GM21717 (cell line): ENCODE measurements at regions not wholly inside any gene's neighbourhood (a gene's known extent, or its start where the extent isn't known, plus 50 kb on each side); places are given as distances from the start of the nearest gene placed in this dataset.
"Not testable (repeated sequence)": the region's sequence is repeated elsewhere in the genome, so short reads cannot be mapped to it uniquely, and the experiment has no call there.

ENCODE experiments used
- ATAC-seq: cut with Tn5 transposase; IDR thresholded peaks from one replicate; pipeline ENCODE4 v1.9.1; 2021; ENCODE audit warnings: mild to moderate bottlenecking, moderate library complexity; ENCODE audit not compliant: unreplicated experiment

DNA sequence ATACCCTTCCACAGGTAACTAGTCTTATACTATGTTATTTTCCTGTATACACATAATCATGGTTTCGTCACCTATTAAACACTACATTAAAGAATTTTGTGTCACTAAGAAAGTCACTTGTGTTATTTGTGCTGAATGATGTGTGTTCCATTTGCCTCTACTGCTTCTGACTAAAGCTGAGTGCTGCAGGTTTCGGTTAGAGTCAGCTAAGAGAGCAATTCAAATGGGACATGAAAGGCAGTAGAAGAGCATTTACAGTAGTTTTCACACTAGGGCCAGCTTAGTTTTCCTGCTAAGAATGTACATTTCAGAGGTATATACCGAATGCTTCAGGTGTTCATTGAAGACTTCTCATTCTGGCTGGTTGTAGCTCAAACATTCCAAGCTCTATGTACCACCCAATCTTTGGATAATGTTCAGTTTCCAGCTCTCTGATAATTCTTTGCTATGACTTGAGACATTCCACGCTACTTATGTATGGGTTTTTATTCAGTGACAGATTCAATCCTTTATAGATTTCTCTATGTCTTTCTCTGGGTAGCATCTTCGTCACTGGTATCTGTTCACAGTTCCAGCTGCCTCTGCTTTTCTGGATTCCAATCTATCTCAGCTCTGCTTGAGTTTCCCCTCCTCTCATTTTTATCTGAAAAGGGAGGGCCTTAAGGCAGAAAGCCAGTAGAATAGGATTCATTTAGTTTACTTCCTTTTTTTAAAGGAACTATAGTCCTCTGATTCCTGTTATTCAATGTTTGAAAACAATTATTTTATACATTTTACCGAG is 164.4 kb downstream of the CXXC4 start:
- no peak for ATAC-seq

DNA sequence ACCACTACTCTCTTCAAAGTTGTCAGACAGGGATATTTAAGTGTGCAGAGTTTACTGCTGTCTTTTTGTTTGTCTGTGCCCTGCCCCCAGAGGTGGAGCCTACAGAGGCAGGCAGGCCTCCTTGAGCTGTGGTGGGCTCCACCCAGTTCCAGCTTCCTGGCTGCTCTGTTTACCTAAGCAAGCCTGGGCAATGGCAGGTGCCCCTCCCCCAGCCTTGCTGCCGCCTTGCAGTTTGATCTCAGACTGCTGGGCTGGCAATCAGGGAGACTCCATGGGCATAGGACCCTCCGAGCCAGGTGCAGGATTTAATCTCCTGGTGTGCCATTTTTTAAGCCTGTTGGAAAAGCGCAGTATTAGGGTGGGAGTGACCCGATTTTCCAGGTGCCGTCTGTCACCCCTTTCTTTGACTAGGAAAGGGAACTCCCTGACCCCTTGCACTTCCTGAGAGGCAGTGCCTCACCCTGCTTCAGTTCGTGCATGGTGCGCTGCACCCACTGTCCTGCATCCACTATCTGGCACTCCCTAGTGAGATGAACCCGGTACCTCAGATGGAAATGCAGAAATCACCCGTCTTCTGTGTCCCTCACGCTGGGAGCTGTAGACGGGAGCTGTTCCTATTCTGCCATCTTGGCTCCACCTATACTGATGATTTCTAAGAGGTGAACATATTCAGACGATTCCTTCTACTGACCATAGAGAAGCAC is 167.6 kb downstream of the CXXC4 start:
- ATAC-seq: not testable (repeated sequence)

DNA sequence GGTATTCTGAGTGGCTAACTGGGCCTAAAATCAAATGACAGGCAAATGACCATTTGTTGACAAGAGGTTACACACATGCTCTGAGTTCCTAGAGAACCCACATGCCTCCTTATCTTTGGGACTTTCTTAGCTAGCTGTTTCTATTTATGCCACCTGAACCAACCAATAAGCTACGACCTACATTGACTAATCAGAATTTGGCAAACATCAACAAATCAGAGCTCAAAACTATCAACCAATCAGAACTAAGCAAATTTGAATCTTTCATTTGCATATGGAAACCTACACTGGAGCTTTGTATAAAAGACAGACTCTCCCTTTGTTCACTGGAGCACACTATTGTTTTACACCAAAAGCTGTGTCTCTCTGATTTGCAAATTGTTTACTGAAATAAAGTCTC is 192.0 kb downstream of the CXXC4 start:
- no peak for ATAC-seq

DNA sequence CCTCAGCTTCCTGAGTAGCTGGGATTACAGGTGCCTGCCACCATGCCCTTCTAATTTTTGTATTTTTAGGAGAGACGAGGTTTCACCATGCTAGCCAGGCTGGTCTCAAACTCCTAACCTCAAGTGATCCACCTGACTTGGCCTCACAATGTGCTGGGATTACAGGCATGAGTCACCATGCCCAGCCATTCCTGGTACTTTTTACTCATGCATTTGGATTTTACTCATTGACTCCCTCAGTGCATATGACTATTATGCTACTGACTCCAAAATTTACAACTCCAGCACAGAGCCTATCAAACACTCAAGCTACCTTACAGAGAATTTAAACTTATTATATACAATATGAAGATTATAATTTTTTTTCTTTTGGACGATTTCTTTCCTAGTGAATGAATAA is 199.9 kb downstream of the CXXC4 start:
- ATAC-seq: no peak

DNA sequence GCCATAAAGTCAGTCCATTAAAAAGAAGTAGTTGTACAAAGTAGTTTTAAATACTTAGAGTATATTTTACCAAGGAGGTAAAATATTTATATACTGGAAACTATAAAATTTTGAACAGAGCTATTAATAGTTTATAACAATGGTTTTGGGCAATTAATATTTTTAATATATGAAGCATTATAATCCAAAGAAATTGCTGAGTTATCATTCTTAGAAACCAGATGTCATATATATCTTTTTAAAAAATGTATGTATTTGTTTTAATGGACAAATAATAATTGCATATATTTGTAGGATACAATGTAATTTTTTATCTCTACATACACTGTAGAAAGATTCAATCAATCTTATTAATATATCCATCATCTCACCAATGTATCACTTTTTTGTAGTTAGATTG is 207.8 kb downstream of the CXXC4 start:
- ATAC-seq: no peak

DNA sequence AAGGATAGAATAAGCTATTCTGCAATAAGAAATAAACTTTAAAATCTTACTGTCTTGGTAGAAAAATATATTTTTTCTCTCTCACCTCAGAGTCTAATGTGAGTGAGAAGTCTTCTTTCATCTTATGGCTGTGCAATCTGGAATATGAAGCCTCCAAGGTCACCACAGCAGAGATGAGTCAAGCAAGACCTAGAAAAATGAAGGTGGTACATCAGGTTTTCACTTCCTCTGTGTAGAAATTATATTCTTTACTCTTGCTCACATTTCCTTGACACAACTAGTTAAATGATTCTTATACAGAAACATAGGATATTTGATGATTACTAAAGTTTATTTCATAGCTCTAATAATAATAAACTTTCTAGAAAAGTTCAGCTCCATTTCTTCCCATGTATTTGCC is 211.4 kb downstream of the CXXC4 start:
- no peak for ATAC-seq

DNA sequence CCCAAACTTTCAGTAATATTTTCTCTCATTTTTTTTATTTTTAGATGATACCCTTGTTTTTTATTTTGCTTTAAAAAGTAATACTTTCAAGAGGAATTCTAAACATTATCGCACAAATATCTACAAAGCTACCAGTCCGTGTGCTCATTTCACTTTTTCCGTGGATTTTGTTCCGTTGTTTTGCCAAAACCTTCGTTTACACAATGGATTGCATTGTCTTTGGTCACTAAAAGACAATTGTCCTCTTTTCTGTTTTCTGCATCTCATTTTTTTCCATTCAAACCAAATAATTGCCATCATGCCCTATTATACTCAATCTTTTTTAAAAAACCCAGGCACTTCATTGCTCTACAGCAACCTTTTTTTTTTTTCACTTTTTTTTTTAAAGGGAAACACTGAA is 214.9 kb downstream of the CXXC4 start:
- ATAC-seq: no peak

DNA sequence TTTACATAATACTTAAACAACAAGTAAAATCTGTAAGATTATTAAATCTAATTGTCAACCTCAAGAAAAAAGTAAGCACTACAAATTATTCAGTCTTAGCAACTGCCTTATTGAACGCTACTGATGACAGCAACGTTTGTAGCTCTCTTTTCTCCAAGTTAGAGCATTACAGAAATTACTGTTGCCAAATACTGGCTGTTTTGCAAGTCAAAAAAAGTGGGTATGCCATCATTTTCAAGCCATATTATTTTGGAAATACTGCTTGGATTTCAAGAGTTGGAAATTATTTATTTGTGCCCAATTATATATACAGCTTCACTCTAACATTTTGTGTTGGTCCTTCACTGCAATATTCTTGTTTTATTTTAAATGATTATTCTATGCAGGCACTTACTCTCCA is 221.7 kb downstream of the CXXC4 start:
- ATAC-seq: no peak

DNA sequence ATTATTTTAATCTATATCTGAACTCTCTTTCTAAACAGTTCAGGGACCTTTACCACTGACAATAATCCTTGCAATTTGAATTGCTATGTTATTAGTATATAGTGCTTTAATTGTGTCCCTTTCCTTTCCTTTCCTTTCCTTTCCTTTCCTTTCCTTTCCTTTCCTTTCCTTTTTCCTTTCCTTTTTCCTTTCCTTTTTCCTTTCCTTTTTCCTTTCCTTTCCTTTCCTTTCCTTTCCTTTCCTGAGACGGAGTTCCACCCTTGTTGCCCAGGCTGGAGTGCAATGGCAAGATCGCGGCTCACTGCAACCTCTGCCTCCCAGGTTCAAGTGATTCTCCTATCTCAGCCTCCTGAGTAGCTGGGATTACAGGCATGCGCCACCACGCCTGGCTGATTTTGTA is 225.1 kb downstream of the CXXC4 start:
- not testable (repeated sequence) for ATAC-seq

DNA sequence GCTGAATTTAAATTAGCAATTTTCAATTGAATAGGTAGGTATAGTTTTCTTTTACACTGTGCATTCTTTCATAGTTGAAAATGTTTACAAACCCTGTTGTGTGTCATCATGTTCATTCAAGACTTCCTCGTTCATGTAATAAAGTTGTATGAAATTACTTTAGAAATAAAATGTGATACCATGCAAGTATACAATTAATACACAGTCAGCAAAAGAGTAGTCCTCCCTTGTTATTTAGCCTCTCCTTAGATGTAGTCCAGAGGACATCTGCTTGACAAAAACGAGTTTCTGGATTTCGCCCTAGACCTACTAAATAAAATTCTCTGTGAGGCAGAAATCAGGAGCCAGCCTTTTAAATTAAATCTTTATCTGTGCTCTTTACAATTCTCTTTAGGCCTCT is 231.6 kb downstream of the CXXC4 start:
- ATAC-seq: no peak

DNA sequence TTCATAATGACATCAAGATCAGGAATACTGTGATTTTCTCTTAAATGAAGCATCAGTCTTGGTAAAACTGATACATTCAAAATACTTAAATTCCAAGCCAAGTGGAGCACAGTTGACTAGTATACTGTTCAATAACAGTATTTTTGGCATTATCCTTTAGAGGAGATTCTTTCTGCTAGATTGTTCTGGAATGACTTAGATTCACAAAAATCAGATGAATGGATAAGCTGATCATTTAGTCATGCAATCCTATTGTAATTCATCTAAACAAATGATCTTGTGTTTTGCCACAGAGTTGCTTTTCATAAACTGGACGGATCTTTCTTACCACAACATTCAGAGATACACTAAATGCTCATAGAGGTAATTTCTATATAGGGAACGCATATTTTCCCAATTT is 232.0 kb downstream of the CXXC4 start:
- no peak for ATAC-seq

DNA sequence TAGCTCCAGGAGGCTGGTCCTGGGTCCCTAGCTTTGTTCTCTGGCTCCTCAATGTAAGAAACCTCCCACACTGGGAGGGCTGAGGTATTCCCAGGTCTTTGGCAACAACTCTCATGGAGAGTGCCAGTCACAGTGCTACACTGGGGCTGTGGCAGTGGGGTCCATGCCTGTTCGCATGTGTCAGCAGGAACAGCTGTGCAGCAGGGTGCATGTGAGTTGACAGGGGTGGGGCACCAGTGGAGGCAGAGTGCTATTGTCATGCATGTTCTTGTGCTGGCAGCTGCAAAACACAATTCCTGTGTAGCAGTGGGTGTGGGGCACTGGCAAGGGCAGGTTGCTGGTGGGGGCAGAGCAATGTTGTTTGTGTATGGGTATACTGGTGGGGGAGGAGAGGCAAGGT is 246.0 kb downstream of the CXXC4 start:
- no peak for ATAC-seq

DNA sequence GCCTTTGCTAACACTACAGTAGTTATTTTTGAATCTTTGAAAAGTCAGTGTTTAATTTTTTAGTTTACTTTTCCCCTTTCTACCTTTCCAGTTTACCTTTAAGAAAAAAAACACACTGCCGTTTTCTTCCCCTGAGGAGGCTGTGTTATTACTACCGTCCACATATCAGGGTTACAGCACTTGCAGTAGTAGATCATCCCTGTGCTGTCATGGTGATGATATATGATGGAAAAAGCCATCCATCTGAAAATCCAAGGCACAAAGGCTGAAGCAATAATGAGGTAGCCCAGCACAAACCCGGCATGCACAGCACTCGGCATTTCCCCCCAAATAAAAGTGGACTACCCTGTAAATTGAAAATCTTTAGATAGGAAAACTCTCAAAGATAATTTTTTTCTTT is 258.7 kb downstream of the CXXC4 start:
- no peak for ATAC-seq

DNA sequence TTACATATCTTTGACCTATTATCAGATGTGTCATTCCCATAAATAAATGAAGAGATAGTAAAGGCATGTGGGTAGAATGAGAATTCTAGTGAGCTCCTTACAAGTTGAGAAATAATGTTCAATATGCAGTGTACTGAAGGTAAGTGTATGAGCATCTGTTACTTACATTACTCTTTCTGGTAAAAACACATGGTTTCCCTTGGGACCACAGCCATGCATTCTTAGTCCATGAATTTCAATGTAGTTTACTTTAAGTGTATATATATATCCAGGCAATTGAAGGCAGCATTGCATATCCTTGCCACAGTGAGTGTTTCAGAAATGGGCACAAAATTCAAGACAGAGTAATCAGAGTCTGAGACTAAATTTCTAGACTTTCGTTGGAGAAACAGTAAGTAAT is 277.2 kb downstream of the CXXC4 start:
- ATAC-seq: no peak

DNA sequence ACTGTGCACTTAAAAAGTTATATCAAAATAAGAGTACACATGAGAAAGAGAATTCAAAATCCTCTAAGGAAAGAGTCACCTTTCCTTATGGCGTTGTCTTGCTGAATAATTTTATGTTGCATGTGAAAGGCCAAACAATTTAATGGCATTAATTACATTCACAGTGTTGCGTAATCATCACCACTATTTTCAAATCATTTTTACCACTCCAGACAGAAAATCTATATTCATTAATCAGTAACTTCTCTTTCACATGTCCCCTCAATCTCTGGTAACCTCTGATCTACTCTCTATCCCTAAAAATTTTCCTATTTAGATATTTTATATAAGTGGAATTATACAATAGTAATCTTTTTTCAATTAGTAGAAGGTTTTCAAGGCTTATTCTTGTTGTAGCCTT is 283.0 kb downstream of the CXXC4 start:
- ATAC-seq: no peak

DNA sequence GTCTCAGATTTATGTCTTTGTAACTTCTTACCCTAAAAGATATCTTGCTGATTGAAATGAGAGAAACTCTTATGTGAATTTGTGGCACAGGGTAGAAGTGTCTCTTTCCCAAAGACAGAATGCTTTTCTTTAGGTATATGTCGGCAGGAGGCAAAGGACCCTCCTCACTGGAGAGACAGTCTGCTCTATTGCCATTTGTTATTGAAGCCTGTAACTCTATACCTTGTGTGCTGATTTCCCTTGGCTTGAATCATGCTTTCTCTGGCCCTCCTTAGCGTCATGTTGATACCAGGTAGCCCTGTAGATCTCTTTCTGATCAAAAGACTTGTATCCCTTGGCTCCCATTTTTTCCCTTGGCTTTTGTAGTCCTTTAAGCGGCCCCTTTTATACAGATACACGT is 284.3 kb downstream of the CXXC4 start:
- no peak for ATAC-seq

DNA sequence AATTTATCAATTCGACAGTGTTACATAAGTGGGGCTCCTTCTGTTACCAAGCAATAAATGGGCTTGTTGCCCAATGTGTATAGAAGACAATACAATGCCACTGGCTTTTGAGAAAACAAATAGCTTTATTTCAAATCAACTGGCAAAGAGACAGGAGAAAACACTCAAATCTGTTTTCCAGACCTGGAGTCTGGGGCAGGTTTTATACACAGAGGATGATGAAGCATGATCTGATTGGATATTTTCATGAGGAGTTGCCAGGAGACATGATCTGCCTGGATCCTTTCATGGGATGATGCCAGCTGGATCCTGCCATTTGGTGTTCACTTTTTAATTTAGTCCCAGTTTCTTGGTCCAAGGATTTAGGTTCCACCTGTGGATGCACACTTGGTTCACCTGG is 287.9 kb downstream of the CXXC4 start:
- ATAC-seq: no peak

DNA sequence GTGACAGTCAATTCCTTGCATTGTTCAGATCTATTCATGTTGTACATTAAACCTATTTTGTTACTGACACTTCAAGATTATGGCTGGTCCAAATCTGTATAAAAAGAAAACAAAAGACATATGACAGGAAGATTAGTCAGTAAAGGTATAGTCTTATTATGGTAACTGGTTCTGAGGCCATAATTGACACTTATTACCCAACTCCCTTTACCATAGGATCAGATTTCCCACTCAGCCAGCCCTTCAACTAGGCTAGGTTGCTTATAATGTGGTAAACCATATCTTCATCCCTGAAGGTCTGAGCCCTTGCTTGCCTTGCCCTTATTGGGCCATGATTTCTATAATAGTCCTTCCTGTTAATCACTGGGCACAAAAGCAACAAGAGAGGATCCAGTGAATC is 289.6 kb downstream of the CXXC4 start:
- no peak for ATAC-seq

DNA sequence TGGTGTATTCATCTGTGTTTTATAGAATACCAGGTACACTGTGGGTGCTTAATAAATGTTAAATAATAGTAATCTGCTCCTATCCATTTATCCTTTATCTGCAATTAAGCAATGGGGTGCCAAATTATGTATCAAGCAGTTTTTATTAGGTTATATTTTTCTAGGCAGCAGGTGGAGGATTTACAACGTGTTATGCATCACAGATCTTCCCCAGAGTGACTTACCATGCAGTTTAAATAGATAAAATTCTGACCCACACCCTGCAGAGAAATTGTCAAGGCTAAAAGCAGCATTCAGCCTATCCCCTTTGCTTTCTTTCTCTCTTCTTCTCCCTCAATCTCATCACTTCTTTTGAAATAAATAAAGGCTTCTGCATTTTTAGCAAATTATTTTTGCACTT is 306.4 kb downstream of the CXXC4 start:
- ATAC-seq: no peak

DNA sequence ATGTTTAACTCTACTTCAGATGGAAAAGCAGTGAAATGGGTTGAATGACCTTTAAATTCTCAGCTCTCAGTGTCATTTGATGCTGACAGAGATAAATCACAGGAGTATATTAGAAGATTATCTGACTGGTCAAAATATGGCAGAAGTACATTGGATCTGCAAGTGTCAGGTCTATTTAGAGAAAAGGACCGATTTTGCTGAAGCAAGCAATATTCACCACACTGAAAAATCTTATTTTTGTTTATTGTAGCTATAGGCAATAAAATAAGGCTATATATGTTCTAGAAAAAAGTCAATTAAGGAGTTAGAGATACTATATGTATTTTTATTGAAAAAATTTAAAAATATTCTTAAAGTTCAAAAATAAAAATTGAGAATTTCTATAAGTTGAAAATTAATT is 325.3 kb downstream of the CXXC4 start:
- ATAC-seq: no peak

DNA sequence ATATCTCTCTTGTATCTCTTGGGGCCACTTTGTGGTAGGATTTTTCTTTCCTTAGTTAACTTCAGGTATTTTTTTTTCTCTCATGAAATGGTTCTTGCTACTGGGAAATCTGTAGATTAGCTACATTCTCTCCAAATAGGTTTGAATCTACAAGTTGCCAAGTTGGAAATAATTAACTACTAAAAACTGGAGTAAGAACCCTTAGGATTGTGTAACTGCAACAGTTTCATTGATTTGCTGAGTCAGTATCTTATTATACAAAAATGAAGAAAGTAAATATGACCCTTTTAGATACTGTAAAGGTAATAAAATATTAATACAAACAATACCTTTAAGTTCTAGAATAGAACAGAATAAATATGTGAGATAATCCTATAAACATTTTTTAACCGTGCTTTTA is 327.9 kb downstream of the CXXC4 start:
- ATAC-seq: no peak

DNA sequence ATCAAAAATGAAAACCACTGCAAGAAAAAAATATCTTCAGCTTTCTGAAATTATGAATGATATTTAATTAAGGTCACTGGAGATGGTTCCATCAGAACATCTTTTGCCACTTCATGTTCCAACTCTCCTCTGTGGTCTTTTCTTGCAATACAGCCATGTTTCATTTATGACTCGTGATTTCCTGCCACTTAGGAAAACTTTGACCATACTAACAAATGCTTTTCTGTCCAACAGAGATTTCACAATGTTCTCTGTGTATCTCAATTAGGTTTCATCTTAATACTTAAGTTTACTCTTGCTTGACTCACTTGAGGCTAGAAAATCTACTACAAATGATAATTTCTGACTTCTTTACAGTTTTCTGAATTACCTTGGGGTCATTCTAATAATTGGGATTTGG is 330.9 kb downstream of the CXXC4 start:
- no peak for ATAC-seq

DNA sequence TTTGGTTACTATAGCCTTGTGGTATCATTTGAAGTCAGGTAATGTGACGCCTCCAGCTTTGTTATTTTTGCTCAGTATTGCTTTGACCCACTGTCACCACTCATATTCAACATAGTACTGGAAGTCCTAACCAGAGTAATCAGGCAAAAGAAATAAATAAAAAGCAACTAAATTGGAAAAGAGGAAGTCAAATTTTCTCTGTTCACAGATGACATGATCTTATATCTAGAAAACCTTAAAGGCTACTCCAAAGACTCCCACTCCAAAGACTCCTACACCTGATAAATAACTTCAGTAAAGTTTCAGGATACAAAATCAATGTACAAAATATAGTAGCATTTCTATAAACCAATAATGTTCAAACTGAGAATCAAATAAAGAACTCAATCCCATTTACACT is 348.6 kb downstream of the CXXC4 start:
- ATAC-seq: no peak
